ENCODE measurements at regions not wholly inside any gene's neighbourhood (a gene's known extent, or its start where the extent isn't known, plus 50 kb on each side); places are given as distances from the start of the nearest gene placed in this dataset.

GRCh38 chr9:22214021-22214420 lies 204.9 kb upstream of the CDKN2B start:
- TF ChIP-seq CTCF (IDR thresholded peaks at IDR 0.05; ENCODE audit: insufficient read depth, low read depth, low read length) (no peak), EZH2 (IDR thresholded peaks at IDR 0.05; ENCODE audit: insufficient read depth, low read length) (no peak)

Data from astrocyte (in vitro differentiated cells and primary cell).